ENCODE measurements at regions not wholly inside any gene's neighbourhood (a gene's known extent, or its start where the extent isn't known, plus 50 kb on each side); places are given as distances from the start of the nearest gene placed in this dataset.

- TF ChIP-seq MAX (IDR thresholded peaks at IDR 0.05): no peak
- TF ChIP-seq YY1 (IDR thresholded peaks at IDR 0.05; ENCODE audit: low read depth): no peak
- no peak for TF ChIP-seq RAD21 (IDR thresholded peaks at IDR 0.05; ENCODE audit: low read depth)
- no peak for TF ChIP-seq EP300 (IDR thresholded peaks at IDR 0.05; ENCODE audit: borderline replicate concordance)
- no peak for TF ChIP-seq NFIC (IDR thresholded peaks at IDR 0.05)
- TF ChIP-seq EGR1 (IDR thresholded peaks at IDR 0.05): no peak
- TF ChIP-seq CEBPB (IDR thresholded peaks at IDR 0.05): no peak
- TF ChIP-seq REST (IDR thresholded peaks at IDR 0.05; ENCODE audit: low read depth): no peak
These were observed 422.1 kb downstream of the PLPP3 start for GRCh38 chr1:56156971-56157876.
